ENCODE measurements at regions not wholly inside any gene's neighbourhood (a gene's known extent, or its start where the extent isn't known, plus 50 kb on each side); places are given as distances from the start of the nearest gene placed in this dataset.

DNA sequence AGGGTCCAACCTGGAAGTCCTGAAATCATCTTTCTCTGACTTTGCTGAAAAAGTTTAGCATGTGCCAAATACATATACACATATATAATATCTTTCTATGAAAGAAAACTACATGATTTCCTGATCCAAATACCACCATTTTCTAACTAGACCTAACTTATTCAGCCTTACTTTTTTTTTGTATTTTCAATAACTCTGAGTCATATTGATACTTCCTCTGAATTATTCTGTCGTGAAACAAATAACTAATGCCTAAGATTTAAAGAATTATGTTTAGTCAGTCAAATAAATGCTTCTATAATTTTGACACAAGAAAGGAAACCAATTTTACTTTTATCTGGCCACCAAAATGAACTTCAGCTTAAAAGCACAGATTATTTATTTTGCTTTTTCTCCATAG, 760.2 kb upstream of the GBE1 start:
- Histone ChIP-seq H3K36me3 (ENCODE audit: control insufficient read depth in 2 of 2, extremely low read depth in 1 of 2, insufficient read depth in 2 of 2, low read length in 2 of 2) (no peaks in the 10 kb centered on the region), H3K79me2 (ENCODE audit: control insufficient read depth, insufficient read depth, low read length) (no peaks in the 10 kb centered on the region), H3K9me3 (ENCODE audit: control insufficient read depth, low read depth, low read length) (no peaks in the 10 kb centered on the region), H3K4me2 (ENCODE audit: control insufficient read depth, extremely low read depth, insufficient read depth, low read depth, low read length) (no peak overlapping the region), H3K27me3 (ENCODE audit: control insufficient read depth, extremely low read depth, insufficient read depth, low read length) (no peaks in the 10 kb centered on the region), H3K4me1 (ENCODE audit: control insufficient read depth, extremely low read depth, insufficient read depth, low read length) (no peaks in the 10 kb centered on the region), H4K20me1 (ENCODE audit: control insufficient read depth, extremely low read depth, insufficient read depth, low read length) (no peaks in the 10 kb centered on the region), H3K9ac (ENCODE audit: control insufficient read depth, extremely low read depth, insufficient read depth, low read length) (no peak overlapping the region), H2AFZ (ENCODE audit: control insufficient read depth, low read length) (no peak overlapping the region), H3K4me3 (ENCODE audit: control insufficient read depth in 2 of 3, extremely low read depth in 1 of 3, insufficient read depth in 2 of 3, low read depth in 1 of 3, low read length in 3 of 3) (no peak overlapping the region), H3K27ac (ENCODE audit: control insufficient read depth, insufficient read depth, low read length) (no peak overlapping the region), H3K9me1 (ENCODE audit: control insufficient read depth, extremely low read depth, insufficient read depth, low read length) (no peaks in the 10 kb centered on the region)
- FAIRE-seq (no peak), DNase-seq (ENCODE audit: low read depth, low spot score) (no peak)
- dilution Hi-C loops (cut with MboI; ENCODE audit: extremely low pct_ligation_motif_present, low sequenced_read_pairs), result no loop called here
- TF ChIP-seq, protein P1, sequence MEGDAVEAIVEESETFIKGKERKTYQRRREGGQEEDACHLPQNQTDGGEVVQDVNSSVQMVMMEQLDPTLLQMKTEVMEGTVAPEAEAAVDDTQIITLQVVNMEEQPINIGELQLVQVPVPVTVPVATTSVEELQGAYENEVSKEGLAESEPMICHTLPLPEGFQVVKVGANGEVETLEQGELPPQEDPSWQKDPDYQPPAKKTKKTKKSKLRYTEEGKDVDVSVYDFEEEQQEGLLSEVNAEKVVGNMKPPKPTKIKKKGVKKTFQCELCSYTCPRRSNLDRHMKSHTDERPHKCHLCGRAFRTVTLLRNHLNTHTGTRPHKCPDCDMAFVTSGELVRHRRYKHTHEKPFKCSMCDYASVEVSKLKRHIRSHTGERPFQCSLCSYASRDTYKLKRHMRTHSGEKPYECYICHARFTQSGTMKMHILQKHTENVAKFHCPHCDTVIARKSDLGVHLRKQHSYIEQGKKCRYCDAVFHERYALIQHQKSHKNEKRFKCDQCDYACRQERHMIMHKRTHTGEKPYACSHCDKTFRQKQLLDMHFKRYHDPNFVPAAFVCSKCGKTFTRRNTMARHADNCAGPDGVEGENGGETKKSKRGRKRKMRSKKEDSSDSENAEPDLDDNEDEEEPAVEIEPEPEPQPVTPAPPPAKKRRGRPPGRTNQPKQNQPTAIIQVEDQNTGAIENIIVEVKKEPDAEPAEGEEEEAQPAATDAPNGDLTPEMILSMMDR (optimal IDR thresholded peaks at IDR 0.05 in 1 of 3, IDR thresholded peaks at IDR 0.05 in 1 of 3, conservative IDR thresholded peaks at IDR 0.05 in 1 of 3; ENCODE audit: extremely low read depth in 1 of 3, insufficient read depth in 2 of 3, low read length in 3 of 3), result no peak
- TF ChIP-seq EZH2 (IDR thresholded peaks at IDR 0.05; ENCODE audit: low read length), result no peak

DNA sequence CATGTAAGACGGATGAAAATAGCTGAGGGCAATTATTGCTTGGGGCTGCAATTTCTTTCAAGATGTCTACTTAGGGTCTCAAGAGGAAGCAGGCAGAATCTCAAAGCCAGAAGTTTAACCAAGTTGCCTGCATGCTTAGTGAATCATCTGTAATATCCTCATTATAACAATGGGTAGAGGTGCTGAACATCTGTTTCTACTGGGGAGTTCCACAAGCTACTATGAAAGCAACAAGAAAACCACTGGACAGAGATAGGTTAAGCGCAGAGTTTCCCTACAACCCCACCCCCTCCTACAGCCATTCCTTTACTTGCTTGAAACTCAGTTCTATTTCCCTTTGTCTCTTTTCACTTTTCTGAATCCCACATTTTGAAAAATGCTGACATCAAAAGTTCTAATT, 759.4 kb upstream of the GBE1 start:
- H3K4me1 ChIP-seq (ENCODE audit: control insufficient read depth, extremely low read depth, insufficient read depth, low read length), result no peaks in the 10 kb centered on the region
- no peak overlapping the region for H2AFZ ChIP-seq (ENCODE audit: control insufficient read depth, low read length)
- no peaks in the 10 kb centered on the region for H3K79me2 ChIP-seq (ENCODE audit: control insufficient read depth, insufficient read depth, low read length)
- no peaks in the 10 kb centered on the region for H3K27me3 ChIP-seq (ENCODE audit: control insufficient read depth, extremely low read depth, insufficient read depth, low read length)
- H3K9ac ChIP-seq (ENCODE audit: control insufficient read depth, extremely low read depth, insufficient read depth, low read length), result no peak overlapping the region
- H3K9me1 ChIP-seq (ENCODE audit: control insufficient read depth, extremely low read depth, insufficient read depth, low read length), result no peaks in the 10 kb centered on the region
- no peak overlapping the region for H3K4me3 ChIP-seq (ENCODE audit: control insufficient read depth in 2 of 3, extremely low read depth in 1 of 3, insufficient read depth in 2 of 3, low read depth in 1 of 3, low read length in 3 of 3)
- no peak overlapping the region for H3K27ac ChIP-seq (ENCODE audit: control insufficient read depth, insufficient read depth, low read length)
- TF ChIP-seq EZH2 (IDR thresholded peaks at IDR 0.05; ENCODE audit: low read length), result no peak
- TF ChIP-seq, protein P1 (optimal IDR thresholded peaks at IDR 0.05 in 1 of 3, IDR thresholded peaks at IDR 0.05 in 1 of 3, conservative IDR thresholded peaks at IDR 0.05 in 1 of 3; ENCODE audit: extremely low read depth in 1 of 3, insufficient read depth in 2 of 3, low read length in 3 of 3), result no peak
- FAIRE-seq (no peak), DNase-seq (ENCODE audit: low read depth, low spot score) (no peak)
- no peaks in the 10 kb centered on the region for H3K9me3 ChIP-seq (ENCODE audit: control insufficient read depth, low read depth, low read length)
- dilution Hi-C loops (cut with MboI; ENCODE audit: extremely low pct_ligation_motif_present, low sequenced_read_pairs), result no loop called here
- H4K20me1 ChIP-seq (ENCODE audit: control insufficient read depth, extremely low read depth, insufficient read depth, low read length), result no peaks in the 10 kb centered on the region
- H3K36me3 ChIP-seq (ENCODE audit: control insufficient read depth in 2 of 2, extremely low read depth in 1 of 2, insufficient read depth in 2 of 2, low read length in 2 of 2), result no peaks in the 10 kb centered on the region
- no peak overlapping the region for H3K4me2 ChIP-seq (ENCODE audit: control insufficient read depth, extremely low read depth, insufficient read depth, low read depth, low read length)

Data from keratinocyte (primary cell).